GM23338 (cell line): ENCODE measurements at regions not wholly inside any gene's neighbourhood (a gene's known extent, or its start where the extent isn't known, plus 50 kb on each side); places are given as distances from the start of the nearest gene placed in this dataset.

Experiments used
- ATAC-seq: fragments of 200-7000 bp; cut with Tn5 transposase; 3 replicates; pipeline ENCODE4 v1.9.1; 2020
- DNase-seq: peaks from one replicate; pipeline ENCODE4 v3.0.0-alpha.2; 2015; ENCODE audit warnings: low spot score
- H2AFZ ChIP-seq: fragments of 200-600 bp; sonication (generic); 2 replicates; pipeline ENCODE4 v1.8.0; 2016; ENCODE audit warnings: antibody characterized with exemption, mild to moderate bottlenecking, moderate library complexity
- H3F3A ChIP-seq: fragments of 200-600 bp; sonication (generic); replicated peaks from 2 replicates; pipeline ENCODE4 v1.8.0; 2017; ENCODE audit warnings: antibody characterized with exemption, mixed run types, low read depth
- H3K27ac ChIP-seq: fragments of 200-600 bp; sonication (generic); 2 replicates; pipeline ENCODE4 v1.6.1; 2016; ENCODE audit warnings: low read depth
- H3K27me3 ChIP-seq: fragments of 200-600 bp; sonication (generic); 2 replicates; pipeline ENCODE4 v1.8.0; 2016; ENCODE audit warnings: mild to moderate bottlenecking, mixed run types, moderate library complexity; ENCODE audit not compliant: insufficient read depth
- H3K36me3 ChIP-seq: fragments of 200-600 bp; sonication (generic); 2 replicates; pipeline ENCODE4 v1.8.0; 2016; ENCODE audit warnings: mild to moderate bottlenecking; ENCODE audit not compliant: insufficient read depth
- H3K4me1 ChIP-seq: fragments of 200-600 bp; sonication (generic); 2 replicates; pipeline ENCODE4 v1.8.0; 2016; ENCODE audit warnings: mild to moderate bottlenecking, moderate library complexity; ENCODE audit not compliant: insufficient read depth
- H3K4me2 ChIP-seq: fragments of 200-600 bp; sonication (generic); 2 replicates; pipeline ENCODE4 v1.7.1; 2017; ENCODE audit warnings: mixed run types
- H3K4me3 ChIP-seq: fragments of 200-600 bp; sonication (generic); 2 replicates; pipeline ENCODE4 v1.6.1; 2016; ENCODE audit warnings: mixed run types
- H3K79me2 ChIP-seq: fragments of 200-600 bp; sonication (generic); replicated peaks from 2 replicates; pipeline ENCODE4 v1.8.0; 2017; ENCODE audit warnings: mild to moderate bottlenecking; ENCODE audit not compliant: insufficient read depth
- H3K9me2 ChIP-seq: fragments of 200-600 bp; sonication (generic); 2 replicates; pipeline ENCODE4 v1.8.0; 2017; ENCODE audit not compliant: insufficient read depth
- H4K20me1 ChIP-seq: fragments of 200-600 bp; sonication (generic); replicated peaks from 2 replicates; pipeline ENCODE4 v1.8.0; 2017; ENCODE audit warnings: mild to moderate bottlenecking; ENCODE audit not compliant: insufficient read depth
- H3K27ac Mint-ChIP-seq: 2 replicates; pipeline ENCODE4 v1.8.0; 2020; ENCODE audit warnings: inconsistent platforms, mild to moderate bottlenecking, moderate library complexity, mixed read lengths
- H3K27me3 Mint-ChIP-seq: 3 replicates; pipeline ENCODE4 v1.8.0; 2022; ENCODE audit warnings: low read depth, mild to moderate bottlenecking, moderate library complexity, mixed read lengths, inconsistent platforms; ENCODE audit not compliant: insufficient read depth, poor library complexity
- H3K36me3 Mint-ChIP-seq: 3 replicates; pipeline ENCODE4 v1.8.0; 2021; ENCODE audit warnings: low read depth, mild to moderate bottlenecking, inconsistent platforms, moderate library complexity, mixed read lengths
- H3K4me1 Mint-ChIP-seq: 3 replicates; pipeline ENCODE4 v1.8.0; 2020; ENCODE audit warnings: mild to moderate bottlenecking, inconsistent platforms, mixed read lengths
- H3K4me3 Mint-ChIP-seq: 3 replicates; pipeline ENCODE4 v1.8.0; 2021; ENCODE audit warnings: moderate library complexity, mild to moderate bottlenecking, inconsistent platforms, mixed read lengths
- H3K9me3 Mint-ChIP-seq: 3 replicates; pipeline ENCODE4 v1.8.0; 2020; ENCODE audit warnings: moderate library complexity, mild to moderate bottlenecking, inconsistent platforms, mixed read lengths
- CTCF ChIP-seq, 2 experiments: fragments of 200-600 bp in 1 of 2; sonication (generic) in 1 of 2; conservative IDR thresholded peaks; 2 replicates each; pipeline versions ENCODE4 v1.5.1 to v1.6.1; 2016 to 2017; ENCODE audit warnings: antibody characterized with exemption in 2 of 2, low read depth in 2 of 2, mild to moderate bottlenecking in 2 of 2, moderate library complexity in 1 of 2
- ETS1 ChIP-seq: IDR thresholded peaks from 2 replicates; pipeline ENCODE4 v1.6.1; 2016; ENCODE audit warnings: antibody characterized with exemption
- EZH2 ChIP-seq: fragments of 200-600 bp; sonication (generic); IDR thresholded peaks from one replicate; pipeline ENCODE4 v1.8.0; 2017; ENCODE audit warnings: antibody characterized with exemption, mild to moderate bottlenecking, low read depth; ENCODE audit not compliant: unreplicated experiment
- JUNB ChIP-seq: IDR thresholded peaks from one replicate; pipeline ENCODE4 v1.6.1; 2016; ENCODE audit warnings: antibody characterized with exemption; ENCODE audit not compliant: unreplicated experiment
- NANOG ChIP-seq: IDR thresholded peaks from 2 replicates; pipeline ENCODE4 v1.6.1; 2016; ENCODE audit warnings: antibody characterized with exemption, borderline replicate concordance
- POLR2AphosphoS5 ChIP-seq: IDR thresholded peaks from 2 replicates; pipeline ENCODE4 v1.6.1; 2016; ENCODE audit warnings: antibody characterized with exemption, low read depth
- REST ChIP-seq: IDR thresholded peaks from one replicate; pipeline ENCODE4 v1.6.1; 2018; ENCODE audit warnings: antibody characterized with exemption; ENCODE audit not compliant: unreplicated experiment
- STAT1 ChIP-seq: IDR thresholded peaks from one replicate; pipeline ENCODE4 v1.6.1; 2016; ENCODE audit warnings: antibody characterized with exemption; ENCODE audit not compliant: unreplicated experiment
- ZNF331 ChIP-seq: fragments of 250-450 bp; sonication (Bioruptor Pico); IDR thresholded peaks from 2 replicates; pipeline ENCODE4 v1.5.0; 2020; ENCODE audit warnings: low read depth, mild to moderate bottlenecking, moderate library complexity
- ZNF462 ChIP-seq: fragments of 250-450 bp; sonication (Bioruptor Pico); IDR thresholded peaks from 2 replicates; pipeline ENCODE4 v1.5.0; 2020; ENCODE audit warnings: mild to moderate bottlenecking, moderate library complexity

GRCh38 chr4:181757910-181758660 lies 485.1 kb upstream of the TENM3 start:
- Histone ChIP-seq H3K9me2 (no peaks in the 10 kb centered on the region), H3K79me2 (no peaks in the 10 kb centered on the region), H2AFZ (no peak overlapping the region; the same call in 1 of the 2 replicates), H3K4me2 (peak overlapping the region; percentile 30), H3K36me3 (no peaks in the 10 kb centered on the region), H3K4me3 (no peak overlapping the region), H3K27me3 (no peaks in the 10 kb centered on the region), H4K20me1 (no peaks in the 10 kb centered on the region), H3F3A (no peaks in the 10 kb centered on the region), H3K4me1 (peaks cover 25% of the 10 kb centered on the region), H3K27ac (no peak overlapping the region)
- ATAC-seq (no peak; the same call in 2 of the 3 replicates), DNase-seq (no peak)
- Mint-ChIP-seq H3K4me3 (no peak overlapping the region), H3K9me3 (no peaks in the 10 kb centered on the region), H3K36me3 (no peaks in the 10 kb centered on the region), H3K27me3 (no peaks in the 10 kb centered on the region), H3K27ac (no peak overlapping the region), H3K4me1 (peaks cover 26% of the 10 kb centered on the region; the same call in 2 of the 3 replicates)
- no peak for TF ChIP-seq ETS1
- TF ChIP-seq NANOG, result no peak
- TF ChIP-seq EZH2, result no peak
- TF ChIP-seq POLR2AphosphoS5, result no peak
- no peak for TF ChIP-seq ZNF462 (CRISPR knock-in tag)
- no peak for TF ChIP-seq ZNF331 (CRISPR knock-in tag)
- TF ChIP-seq STAT1, result no peak
- TF ChIP-seq REST, result no peak
- no peak for TF ChIP-seq CTCF (conservative IDR thresholded peaks at IDR 0.05; ENCODE audit: low read depth in 2 of 2)
- no peak for TF ChIP-seq JUNB
